ENCODE measurements at regions not wholly inside any gene's neighbourhood (a gene's known extent, or its start where the extent isn't known, plus 50 kb on each side); places are given as distances from the start of the nearest gene placed in this dataset.

- Histone ChIP-seq H3K4me3 (no peak overlapping the region), H3K27me3 (no peaks in the 10 kb centered on the region), H3K9me3 (no peaks in the 10 kb centered on the region), H3K36me3 (no peaks in the 10 kb centered on the region), H3K27ac (no peak overlapping the region), H3K4me1 (no peaks in the 10 kb centered on the region)
- no peak for TF ChIP-seq POLR2AphosphoS5 (IDR thresholded peaks at IDR 0.05)
- TF ChIP-seq CTCF (IDR thresholded peaks at IDR 0.05) = no peak
- no peak for TF ChIP-seq POLR2A (IDR thresholded peaks at IDR 0.05)
- no peak for TF ChIP-seq EP300 (IDR thresholded peaks at IDR 0.05)
- intact Hi-C loops (cut with DNase I) = no loop called here
- no peak for DNase-seq
Observed at GRCh38 chr2:57100436-57100835, 916.6 kb downstream of the CCDC85A start.

GRCh38 chr2:57105694-57106093 is 921.9 kb downstream of the CCDC85A start:
- Histone ChIP-seq H3K36me3 (no peaks in the 10 kb centered on the region), H3K27me3 (no peaks in the 10 kb centered on the region), H3K9me3 (no peaks in the 10 kb centered on the region), H3K4me3 (no peak overlapping the region), H3K4me1 (no peaks in the 10 kb centered on the region), H3K27ac (no peak overlapping the region)
- intact Hi-C loops (cut with DNase I) = no loop called here
- no peak for TF ChIP-seq CTCF (IDR thresholded peaks at IDR 0.05)
- no peak for TF ChIP-seq EP300 (IDR thresholded peaks at IDR 0.05)
- DNase-seq = no peak
- WGBS, 2 donors = 85 to 90% methylated on average over 4 of the region's 4 CpGs

GRCh38 chr2:57107353-57107752 is 923.6 kb downstream of the CCDC85A start:
- WGBS, 2 donors = 16 to 56% methylated on average over 2 of the region's 2 CpGs
- no peak for TF ChIP-seq CTCF (IDR thresholded peaks at IDR 0.05)
- TF ChIP-seq POLR2A (IDR thresholded peaks at IDR 0.05) = no peak
- no peak for TF ChIP-seq EP300 (IDR thresholded peaks at IDR 0.05)
- TF ChIP-seq POLR2AphosphoS5 (IDR thresholded peaks at IDR 0.05) = no peak
- no peaks in the 10 kb centered on the region for H3K27me3 ChIP-seq
- no peaks in the 10 kb centered on the region for H3K36me3 ChIP-seq
- H3K4me3 ChIP-seq = no peak overlapping the region
- H3K4me1 ChIP-seq = no peaks in the 10 kb centered on the region
- no peak for DNase-seq
- intact Hi-C loops (cut with DNase I) = no loop called here
- no peaks in the 10 kb centered on the region for H3K9me3 ChIP-seq
- no peak overlapping the region for H3K27ac ChIP-seq

- intact Hi-C loops (cut with DNase I) = no loop called here
Observed at GRCh38 chr2:57111531-57111930, 927.7 kb downstream of the CCDC85A start.

More at GRCh38 chr2:57111531-57111930, 927.7 kb downstream of the CCDC85A start:
- no peaks in the 10 kb centered on the region for H3K27me3 ChIP-seq
- no peak overlapping the region for H3K4me3 ChIP-seq
- no peaks in the 10 kb centered on the region for H3K4me1 ChIP-seq
- TF ChIP-seq EP300 (IDR thresholded peaks at IDR 0.05) (no peak), POLR2A (IDR thresholded peaks at IDR 0.05) (no peak), POLR2AphosphoS5 (IDR thresholded peaks at IDR 0.05) (no peak), CTCF (IDR thresholded peaks at IDR 0.05) (no peak)
- H3K36me3 ChIP-seq = no peaks in the 10 kb centered on the region
- no peak overlapping the region for H3K27ac ChIP-seq
- DNase-seq = no peak
- WGBS, 2 donors = 96 to 98% methylated on average over 2 of the region's 2 CpGs
- no peaks in the 10 kb centered on the region for H3K9me3 ChIP-seq
